ENCODE measurements at regions not wholly inside any gene's neighbourhood (a gene's known extent, or its start where the extent isn't known, plus 50 kb on each side); places are given as distances from the start of the nearest gene placed in this dataset.

GRCh38 chr17:68711858-68712257, 110.7 kb upstream of the FAM20A start:
- DNase-seq (ENCODE audit: low read depth): no peak
- in situ Hi-C loops (cut with HindIII; ENCODE audit: low pct_unique_long_range_greater_than_20kb, low sequenced_read_pairs): no loop called here

- in situ Hi-C loops (cut with HindIII; ENCODE audit: low pct_unique_long_range_greater_than_20kb, low sequenced_read_pairs): no loop called here
- DNase-seq (ENCODE audit: low read depth): no peak
Measured at GRCh38 chr17:68710976-68711375, 109.8 kb upstream of the FAM20A start.

- in situ Hi-C loops (cut with HindIII; ENCODE audit: low pct_unique_long_range_greater_than_20kb, low sequenced_read_pairs): no loop called here
- no peak for DNase-seq (ENCODE audit: low read depth)
Measured at GRCh38 chr17:68710035-68710780, 109.0 kb upstream of the FAM20A start.

GRCh38 chr17:68709461-68709860, 108.3 kb upstream of the FAM20A start:
- in situ Hi-C loops (cut with HindIII; ENCODE audit: low pct_unique_long_range_greater_than_20kb, low sequenced_read_pairs): no loop called here
- no peak for DNase-seq (ENCODE audit: low read depth)

- in situ Hi-C loops (cut with HindIII; ENCODE audit: low pct_unique_long_range_greater_than_20kb, low sequenced_read_pairs): no loop called here
- DNase-seq (ENCODE audit: low read depth): no peak
Measured at GRCh38 chr17:68707031-68707430, 105.9 kb upstream of the FAM20A start.

GRCh38 chr17:68706356-68706920, 105.3 kb upstream of the FAM20A start:
- DNase-seq (ENCODE audit: low read depth): no peak
- in situ Hi-C loops (cut with HindIII; ENCODE audit: low pct_unique_long_range_greater_than_20kb, low sequenced_read_pairs): no loop called here

GRCh38 chr17:68705714-68706076, 104.5 kb upstream of the FAM20A start:
- in situ Hi-C loops (cut with HindIII; ENCODE audit: low pct_unique_long_range_greater_than_20kb, low sequenced_read_pairs): no loop called here
- DNase-seq (ENCODE audit: low read depth): no peak

- in situ Hi-C loops (cut with HindIII; ENCODE audit: low pct_unique_long_range_greater_than_20kb, low sequenced_read_pairs): no loop called here
- no peak for DNase-seq (ENCODE audit: low read depth)
Measured at GRCh38 chr17:68704871-68705713, 103.9 kb upstream of the FAM20A start.

GRCh38 chr17:68701046-68701445, 99.9 kb upstream of the FAM20A start:
- in situ Hi-C loops (cut with HindIII; ENCODE audit: low pct_unique_long_range_greater_than_20kb, low sequenced_read_pairs): no loop called here
- DNase-seq (ENCODE audit: low read depth): peak; percentile 8

GRCh38 chr17:68700421-68700820, 99.3 kb upstream of the FAM20A start:
- DNase-seq (ENCODE audit: low read depth): no peak
- in situ Hi-C loops (cut with HindIII; ENCODE audit: low pct_unique_long_range_greater_than_20kb, low sequenced_read_pairs): no loop called here

GRCh38 chr17:68699936-68700335, 98.8 kb upstream of the FAM20A start:
- DNase-seq (ENCODE audit: low read depth): no peak
- in situ Hi-C loops (cut with HindIII; ENCODE audit: low pct_unique_long_range_greater_than_20kb, low sequenced_read_pairs): no loop called here

- DNase-seq (ENCODE audit: low read depth): no peak
- in situ Hi-C loops (cut with HindIII; ENCODE audit: low pct_unique_long_range_greater_than_20kb, low sequenced_read_pairs): no loop called here
Measured at GRCh38 chr17:68698746-68699145, 97.6 kb upstream of the FAM20A start.

- in situ Hi-C loops (cut with HindIII; ENCODE audit: low pct_unique_long_range_greater_than_20kb, low sequenced_read_pairs): no loop called here
- DNase-seq (ENCODE audit: low read depth): no peak
Measured at GRCh38 chr17:68697850-68698361, 96.7 kb upstream of the FAM20A start.

GRCh38 chr17:68695659-68696058, 94.5 kb upstream of the FAM20A start:
- in situ Hi-C loops (cut with HindIII; ENCODE audit: low pct_unique_long_range_greater_than_20kb, low sequenced_read_pairs): no loop called here
- DNase-seq (ENCODE audit: low read depth): no peak

- no peak for DNase-seq (ENCODE audit: low read depth)
- in situ Hi-C loops (cut with HindIII; ENCODE audit: low pct_unique_long_range_greater_than_20kb, low sequenced_read_pairs): no loop called here
Measured at GRCh38 chr17:68694791-68695485, 93.8 kb upstream of the FAM20A start.

- no peak for DNase-seq (ENCODE audit: low read depth)
- in situ Hi-C loops (cut with HindIII; ENCODE audit: low pct_unique_long_range_greater_than_20kb, low sequenced_read_pairs): no loop called here
Measured at GRCh38 chr17:68693896-68694295, 92.7 kb upstream of the FAM20A start.

- no peak for DNase-seq (ENCODE audit: low read depth)
- in situ Hi-C loops (cut with HindIII; ENCODE audit: low pct_unique_long_range_greater_than_20kb, low sequenced_read_pairs): no loop called here
Measured at GRCh38 chr17:68693466-68693865, 92.3 kb upstream of the FAM20A start.

GRCh38 chr17:68686108-68686988, 85.2 kb upstream of the FAM20A start:
- no peak for DNase-seq (ENCODE audit: low read depth)
- in situ Hi-C loops (cut with HindIII; ENCODE audit: low pct_unique_long_range_greater_than_20kb, low sequenced_read_pairs): no loop called here

Measured in Caki2 (cell line).